Upper lobe of right lung (tissue), 1 donor: ENCODE measurements at regions not wholly inside any gene's neighbourhood (a gene's known extent, or its start where the extent isn't known, plus 50 kb on each side); places are given as distances from the start of the nearest gene placed in this dataset.
"Not testable (repeated sequence)": the region's sequence is repeated elsewhere in the genome, so short reads cannot be mapped to it uniquely, and the experiment has no call there.

Experiments used
- ATAC-seq: fragments of 200-7000 bp; cut with Tn5 transposase; one replicate; pipeline ENCODE4 v1.9.1; 2020; ENCODE audit warnings: mild to moderate bottlenecking, moderate library complexity
- DNase-seq: peaks from one replicate; pipeline ENCODE4 v3.0.0-alpha.2; 2020
- H3K27ac ChIP-seq: fragments of 200-600 bp; one replicate; pipeline ENCODE4 v1.8.0; 2022
- H3K27me3 ChIP-seq: fragments of 200-600 bp; one replicate; pipeline ENCODE4 v1.8.0; 2022; ENCODE audit warnings: mild to moderate bottlenecking
- H3K36me3 ChIP-seq: fragments of 200-600 bp; one replicate; pipeline ENCODE4 v1.8.0; 2022
- H3K4me1 ChIP-seq: fragments of 200-600 bp; one replicate; pipeline ENCODE4 v1.8.0; 2022
- H3K4me3 ChIP-seq: fragments of 200-600 bp; one replicate; pipeline ENCODE4 v1.8.0; 2022; ENCODE audit warnings: mild to moderate bottlenecking
- H3K9me3 ChIP-seq: fragments of 200-600 bp; one replicate; pipeline ENCODE4 v1.8.0; 2022
- intact Hi-C: fragments of 100-400 bp; cut with DNase I; formaldehyde crosslinking; loops from one replicate; pipeline ENCODE4 v1.11.0; 2022
- TF ChIP-seq, protein P1 (sequence below): fragments of 200-600 bp; IDR thresholded peaks from one replicate; pipeline ENCODE4 v1.8.0; 2022; ENCODE audit warnings: antibody characterized with exemption
- donor health status: DM: no; HTN: yes; CAD: no; lungs with severe emphysema.

DNA sequence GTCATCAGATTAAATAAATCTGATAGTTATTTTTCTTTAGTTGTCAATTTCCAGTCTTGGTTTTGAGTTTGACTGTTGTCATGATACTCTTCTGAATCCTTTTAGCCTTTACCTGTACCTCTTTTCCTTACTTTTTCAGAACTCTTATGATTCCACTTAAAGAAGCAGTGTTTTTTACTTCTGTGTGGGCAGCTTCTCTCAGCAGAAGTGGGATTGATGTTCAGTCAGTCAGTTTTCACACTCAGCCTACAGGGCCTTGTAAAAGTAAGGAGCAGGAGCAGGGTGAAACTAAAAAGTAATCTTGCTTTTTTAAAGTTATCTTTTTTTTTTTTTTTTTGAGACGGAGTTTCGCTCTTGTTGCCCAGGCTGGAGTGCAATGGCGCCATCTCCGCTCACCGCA is 75.1 kb downstream of the HAUS1 start:
- intact Hi-C loops, result loop anchor here (10.0 kb wide), 1 partner anchor 475 kb away; the partner anchor contains the start of gene LOXHD1
- ATAC-seq (no peak), DNase-seq (no peak)
- Histone ChIP-seq H3K36me3 (no peaks in the 10 kb centered on the region), H3K4me1 (peaks cover 24% of the 10 kb centered on the region), H3K27ac (no peak overlapping the region), H3K9me3 (no peaks in the 10 kb centered on the region), H3K27me3 (no peaks in the 10 kb centered on the region), H3K4me3 (no peak overlapping the region)
- TF ChIP-seq, protein P1, sequence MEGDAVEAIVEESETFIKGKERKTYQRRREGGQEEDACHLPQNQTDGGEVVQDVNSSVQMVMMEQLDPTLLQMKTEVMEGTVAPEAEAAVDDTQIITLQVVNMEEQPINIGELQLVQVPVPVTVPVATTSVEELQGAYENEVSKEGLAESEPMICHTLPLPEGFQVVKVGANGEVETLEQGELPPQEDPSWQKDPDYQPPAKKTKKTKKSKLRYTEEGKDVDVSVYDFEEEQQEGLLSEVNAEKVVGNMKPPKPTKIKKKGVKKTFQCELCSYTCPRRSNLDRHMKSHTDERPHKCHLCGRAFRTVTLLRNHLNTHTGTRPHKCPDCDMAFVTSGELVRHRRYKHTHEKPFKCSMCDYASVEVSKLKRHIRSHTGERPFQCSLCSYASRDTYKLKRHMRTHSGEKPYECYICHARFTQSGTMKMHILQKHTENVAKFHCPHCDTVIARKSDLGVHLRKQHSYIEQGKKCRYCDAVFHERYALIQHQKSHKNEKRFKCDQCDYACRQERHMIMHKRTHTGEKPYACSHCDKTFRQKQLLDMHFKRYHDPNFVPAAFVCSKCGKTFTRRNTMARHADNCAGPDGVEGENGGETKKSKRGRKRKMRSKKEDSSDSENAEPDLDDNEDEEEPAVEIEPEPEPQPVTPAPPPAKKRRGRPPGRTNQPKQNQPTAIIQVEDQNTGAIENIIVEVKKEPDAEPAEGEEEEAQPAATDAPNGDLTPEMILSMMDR, result no peak

DNA sequence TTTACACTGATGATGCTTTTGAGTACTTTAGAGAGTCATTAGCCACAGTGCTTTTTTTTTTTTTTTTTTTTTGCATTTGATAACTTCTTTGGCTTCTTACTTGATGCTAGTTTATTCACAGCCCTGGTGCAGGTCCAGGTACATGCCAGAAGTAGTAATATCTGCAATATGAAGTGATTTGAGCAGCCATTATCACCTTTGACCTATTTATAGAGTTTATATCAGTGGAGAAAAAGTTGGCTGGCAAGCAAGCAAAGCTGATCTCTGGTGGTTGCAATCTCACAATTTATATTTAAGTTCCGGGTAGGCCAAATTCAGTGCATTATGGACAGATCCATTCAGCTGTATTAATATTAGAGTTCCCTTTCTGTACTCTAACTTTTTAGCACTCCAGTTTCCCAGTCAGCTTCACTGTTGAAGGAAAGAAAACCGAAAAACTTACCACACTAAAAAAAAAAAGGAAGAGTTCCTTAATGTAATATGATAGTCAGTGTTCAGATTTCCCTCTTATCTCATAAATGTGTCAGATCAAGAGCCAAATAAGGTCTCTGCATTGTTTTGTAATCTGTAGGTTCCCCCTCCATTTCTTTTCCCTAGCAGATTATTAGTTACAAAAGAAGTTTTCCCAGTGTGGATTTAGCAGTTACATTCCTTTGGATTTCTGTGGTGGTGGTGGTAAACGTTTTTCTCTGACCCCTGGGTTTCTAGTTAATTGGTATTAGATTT is 78.6 kb downstream of the HAUS1 start:
- TF ChIP-seq, protein P1, result no peak
- H3K36me3 ChIP-seq, result no peaks in the 10 kb centered on the region
- DNase-seq, result no peak
- no peak for ATAC-seq
- H3K4me3 ChIP-seq, result no peak overlapping the region
- no peak overlapping the region for H3K27ac ChIP-seq
- intact Hi-C loops, result no loop called here
- peaks cover 20% of the 10 kb centered on the region for H3K4me1 ChIP-seq
- no peaks in the 10 kb centered on the region for H3K27me3 ChIP-seq
- H3K9me3 ChIP-seq, result no peaks in the 10 kb centered on the region

DNA sequence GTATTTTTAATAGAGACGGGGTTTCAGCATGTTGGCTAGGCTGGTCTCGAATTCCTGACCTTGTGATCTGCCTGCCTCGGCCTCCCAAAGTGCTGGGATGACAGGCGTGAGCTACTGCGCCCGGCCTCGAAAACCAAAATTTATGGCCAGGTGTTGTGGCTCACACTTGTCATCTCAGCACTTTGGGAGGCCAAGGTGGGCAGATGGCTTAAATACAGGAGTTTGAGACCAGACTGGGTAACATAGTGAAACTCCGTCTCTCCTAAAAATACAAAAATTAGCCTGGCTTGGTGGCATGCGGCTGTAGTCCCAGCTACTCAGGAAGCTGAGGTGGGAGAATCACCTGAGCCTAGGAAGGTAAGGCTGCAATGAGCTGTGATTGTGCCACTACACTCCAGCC is 80.1 kb downstream of the HAUS1 start:
- ATAC-seq, H3K4me3 ChIP-seq, H3K27ac ChIP-seq, H3K27me3 ChIP-seq, H3K36me3 ChIP-seq, H3K9me3 ChIP-seq, DNase-seq, intact Hi-C loops: not testable (repeated sequence)
- peaks cover 20% of the 10 kb centered on the region for H3K4me1 ChIP-seq

DNA sequence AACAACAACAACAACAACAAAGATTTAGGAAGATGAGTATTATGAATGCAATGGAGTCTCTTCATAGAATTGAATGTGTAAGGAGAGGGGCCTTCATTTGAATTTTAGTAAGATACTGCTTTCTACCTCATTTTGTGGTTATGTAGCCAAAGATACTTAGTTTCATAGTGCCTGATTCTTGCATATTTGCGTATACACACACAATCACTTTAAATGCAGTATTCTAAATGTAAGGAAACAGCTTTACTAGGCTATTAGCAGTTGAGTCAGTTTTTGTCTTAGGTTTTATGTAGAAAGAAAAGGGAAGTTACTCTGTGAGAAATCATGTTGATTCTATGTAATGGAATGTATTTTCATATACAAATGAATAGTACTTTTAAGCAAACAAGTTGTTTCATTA is 80.5 kb downstream of the HAUS1 start:
- no peaks in the 10 kb centered on the region for H3K9me3 ChIP-seq
- intact Hi-C loops, result no loop called here
- DNase-seq (no peak), ATAC-seq (no peak)
- peaks cover 20% of the 10 kb centered on the region for H3K4me1 ChIP-seq
- no peak overlapping the region for H3K27ac ChIP-seq
- H3K36me3 ChIP-seq, result no peaks in the 10 kb centered on the region
- TF ChIP-seq, protein P1, result no peak
- no peaks in the 10 kb centered on the region for H3K27me3 ChIP-seq
- H3K4me3 ChIP-seq, result no peak overlapping the region

DNA sequence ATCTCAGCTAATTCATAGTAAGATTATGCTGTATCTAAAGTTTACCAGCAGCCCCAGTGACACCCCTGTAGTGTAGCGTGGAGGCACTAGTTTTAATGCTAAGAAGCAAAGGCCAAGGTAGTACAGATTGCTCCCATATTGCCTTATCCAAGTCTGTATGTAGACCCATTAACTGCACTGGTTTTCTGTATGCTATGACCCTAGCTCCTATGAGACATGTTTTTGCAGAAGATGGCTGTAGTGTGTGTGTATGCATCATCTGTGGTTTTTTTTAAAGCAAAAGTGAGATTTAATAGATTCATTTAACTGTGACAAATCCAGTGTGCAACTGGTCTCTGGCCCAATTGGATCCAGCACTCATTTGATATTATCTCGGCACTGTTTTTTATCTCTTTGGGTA is 86.5 kb downstream of the HAUS1 start:
- no peaks in the 10 kb centered on the region for H3K27me3 ChIP-seq
- H3K9me3 ChIP-seq, result no peaks in the 10 kb centered on the region
- DNase-seq, result no peak
- intact Hi-C loops, result no loop called here
- no peak overlapping the region for H3K27ac ChIP-seq
- TF ChIP-seq, protein P1, result no peak
- H3K36me3 ChIP-seq, result no peaks in the 10 kb centered on the region
- H3K4me3 ChIP-seq, result no peak overlapping the region
- ATAC-seq, result no peak
- H3K4me1 ChIP-seq, result no peaks in the 10 kb centered on the region

DNA sequence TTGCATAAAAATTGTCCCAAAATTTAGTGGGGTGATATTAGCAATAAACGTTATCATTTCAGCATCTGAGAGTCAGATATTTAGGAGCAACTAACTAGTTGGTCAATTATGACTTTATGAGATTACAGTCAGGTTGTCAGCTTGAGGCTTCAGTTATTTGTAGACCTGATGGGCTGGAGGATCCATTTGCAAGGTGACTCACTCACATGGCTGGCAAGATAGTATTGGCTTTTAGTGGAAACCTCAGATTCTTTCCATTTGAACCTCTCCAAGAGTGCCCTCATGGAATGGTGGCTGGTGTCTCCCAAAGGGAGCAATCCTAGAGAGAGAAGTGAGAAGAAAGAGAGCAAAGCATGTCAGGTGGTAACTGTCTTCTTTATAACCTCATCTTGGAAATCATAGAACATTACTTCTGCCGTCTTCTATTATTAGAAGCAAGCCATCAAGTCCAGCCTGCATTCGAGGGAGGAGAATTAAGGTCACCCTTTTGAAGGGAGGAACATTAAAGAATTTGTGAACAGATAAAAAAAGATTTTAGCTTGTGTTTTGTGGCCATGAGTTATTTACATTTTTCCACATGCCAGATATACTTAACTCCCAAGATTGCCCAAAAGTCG is 92.5 kb downstream of the HAUS1 start:
- Histone ChIP-seq H3K4me3 (no peak overlapping the region), H3K27ac (no peak overlapping the region), H3K36me3 (no peaks in the 10 kb centered on the region), H3K4me1 (no peaks in the 10 kb centered on the region), H3K9me3 (no peaks in the 10 kb centered on the region), H3K27me3 (no peaks in the 10 kb centered on the region)
- ATAC-seq (no peak), DNase-seq (no peak)
- TF ChIP-seq, protein P1, result no peak
- intact Hi-C loops, result no loop called here
